GM12878 (cell line): ENCODE measurements at regions not wholly inside any gene's neighbourhood (a gene's known extent, or its start where the extent isn't known, plus 50 kb on each side); places are given as distances from the start of the nearest gene placed in this dataset.

Source experiments
- ATAC-seq: fragments of 200-7000 bp; cut with Tn5 transposase; 3 replicates; pipeline ENCODE4 v1.9.1; 2020; ENCODE audit warnings: mild to moderate bottlenecking, moderate library complexity
- BruUV-seq: library from RNA; stranded (reverse); fragments of 400-500 nt; replicated peaks from 2 replicates; lab custom pipeline; 2021; lab: Mats Ljungman, UMichigan
- CTCF ChIA-PET: fragments of 300-600 bp; sonication (Branson Sonifier 250); formaldehyde crosslinking; extraction: SDS; loops from one replicate; lab custom pipeline; 2021; ENCODE audit warnings: inconsistent platforms; lab: Yijun Ruan, JAX
- POLR2A ChIA-PET: fragments of 350-600 bp; formaldehyde crosslinking; extraction: SDS; loops from one replicate; lab custom pipeline; 2021; ENCODE audit warnings: inconsistent platforms; lab: Charles Lee
- RAD21 ChIA-PET: fragments of 300-600 bp; sonication (Branson Sonifier 250); formaldehyde crosslinking; loops from one replicate; lab custom pipeline; 2023; ENCODE audit warnings: antibody characterized with exemption; ENCODE audit not compliant: unreplicated experiment; lab: Charles Lee
- SMC1A ChIA-PET: fragments of 300-600 bp; sonication (Branson Sonifier 250); formaldehyde crosslinking; loops from one replicate; lab custom pipeline; 2023; ENCODE audit not compliant: unreplicated experiment, uncharacterized antibody; lab: Charles Lee
- DNase-seq: peaks from one replicate; pipeline ENCODE4 v3.0.0-alpha.2; 2011; ENCODE audit warnings: low read depth, low spot score
- FAIRE-seq: peaks from 3 replicates; lab custom pipeline; 2011; peaks lifted over from hg19 to GRCh38; lab: Jason Lieb, UNC
- H2AFZ ChIP-seq: 2 replicates; pipeline ENCODE4 v1.6.0; 2011; ENCODE audit warnings: low read depth, low read length, control low read depth; ENCODE audit not compliant: control insufficient read depth
- H3K27ac ChIP-seq: 2 replicates; pipeline ENCODE4 v1.5.1; 2011; ENCODE audit warnings: control low read depth; ENCODE audit not compliant: control insufficient read depth, insufficient read depth
- H3K27me3 ChIP-seq, 2 experiments: replicated peaks in 1 of 2; 2 replicates each; pipeline versions ENCODE4 v1.6.0 to v1.6.1; 2011; ENCODE audit warnings: low read length in 1 of 2; ENCODE audit not compliant: control insufficient read depth in 2 of 2, insufficient read depth in 2 of 2
- H3K36me3 ChIP-seq, 2 experiments: 2 replicates each; pipeline ENCODE4 v1.5.1; 2011; ENCODE audit warnings: low read length in 1 of 2; ENCODE audit not compliant: control insufficient read depth in 2 of 2, insufficient read depth in 2 of 2
- H3K4me1 ChIP-seq: 2 replicates; pipeline ENCODE4 v1.6.1; 2011; ENCODE audit warnings: mild to moderate bottlenecking, low read length, moderate library complexity, mixed read lengths; ENCODE audit not compliant: control insufficient read depth, insufficient read depth
- H3K4me2 ChIP-seq: 2 replicates; pipeline ENCODE4 v1.6.0; 2011; ENCODE audit warnings: control low read depth; ENCODE audit not compliant: control insufficient read depth, insufficient read depth
- H3K4me3 ChIP-seq: fragments of 200-600 bp; sonication (generic); 2 replicates; pipeline ENCODE4 v1.5.1; 2016
- H3K79me2 ChIP-seq: 2 replicates; pipeline ENCODE4 v1.6.0; 2011; ENCODE audit warnings: low read length; ENCODE audit not compliant: control insufficient read depth, insufficient read depth
- H3K9ac ChIP-seq: 2 replicates; pipeline ENCODE4 v1.8.0; 2011; ENCODE audit warnings: low read length, control low read depth, mixed read lengths; ENCODE audit not compliant: control insufficient read depth, insufficient read depth
- H3K9me3 ChIP-seq: replicated peaks from 3 replicates; pipeline ENCODE4 v1.5.1; 2011; ENCODE audit warnings: mild to moderate bottlenecking, low read length; ENCODE audit not compliant: control insufficient read depth, insufficient read depth
- H4K20me1 ChIP-seq: 2 replicates; pipeline ENCODE4 v1.6.0; 2011; ENCODE audit not compliant: control insufficient read depth, insufficient read depth
- BACH1 ChIP-seq: fragments of 450-650 bp; IDR thresholded peaks from 2 replicates; pipeline ENCODE4 v1.6.1; 2017; ENCODE audit warnings: mild to moderate bottlenecking, borderline replicate concordance
- CTCF ChIP-seq, 3 experiments: IDR thresholded peaks in 2 of 3; conservative IDR thresholded peaks in 1 of 3; 2 replicates each; pipeline ENCODE4 v1.5.1; 2011; ENCODE audit warnings: low read depth in 3 of 3, low read length in 3 of 3, mild to moderate bottlenecking in 3 of 3, control low read depth in 2 of 3, moderate library complexity in 2 of 3, inconsistent platforms in 1 of 3, mixed read lengths in 1 of 3; ENCODE audit not compliant: control insufficient read depth in 2 of 3, insufficient read depth in 1 of 3; ENCODE audit errors: extremely low read depth in 1 of 3
- EGR1 ChIP-seq, 2 experiments: IDR thresholded peaks; 1 replicate in 1 of 2; 2 replicates in 1 of 2; pipeline ENCODE4 v1.6.1; 2011 to 2012; ENCODE audit warnings: low read depth in 2 of 2, low read length in 2 of 2, borderline replicate concordance in 1 of 2, mild to moderate bottlenecking in 1 of 2, moderate library complexity in 1 of 2
- ESRRA ChIP-seq: IDR thresholded peaks from 2 replicates; pipeline ENCODE4 v1.6.1; 2012; ENCODE audit warnings: mild to moderate bottlenecking, low read length, improper control_type of control experiment
- GABPA ChIP-seq: IDR thresholded peaks from 2 replicates; pipeline ENCODE4 v1.6.1; 2014; ENCODE audit warnings: antibody characterized with exemption, low read depth, mild to moderate bottlenecking, inconsistent platforms
- NFXL1 ChIP-seq: fragments of 450-650 bp; IDR thresholded peaks from 2 replicates; pipeline ENCODE4 v1.6.1; 2017; ENCODE audit warnings: antibody characterized with exemption, mild to moderate bottlenecking, borderline replicate concordance
- RB1 ChIP-seq: fragments of 450-650 bp; formaldehyde crosslinking; IDR thresholded peaks from 2 replicates; pipeline ENCODE4 v1.6.1; 2017; ENCODE audit warnings: mild to moderate bottlenecking, borderline replicate concordance
- SMC3 ChIP-seq: IDR thresholded peaks from 2 replicates; pipeline ENCODE4 v1.6.1; 2011; ENCODE audit warnings: low read length, improper control_type of control experiment, borderline replicate concordance
- SREBF1 ChIP-seq: IDR thresholded peaks from 2 replicates; pipeline ENCODE4 v1.6.1; 2012; ENCODE audit warnings: mild to moderate bottlenecking, low read length
- SUZ12 ChIP-seq: fragments of 200-600 bp; sonication (generic); IDR thresholded peaks from one replicate; pipeline ENCODE4 v1.6.1; 2018; ENCODE audit warnings: antibody characterized with exemption, mild to moderate bottlenecking; ENCODE audit not compliant: unreplicated experiment
- ZBTB4 ChIP-seq: fragments of 450-650 bp; formaldehyde crosslinking; IDR thresholded peaks from 2 replicates; pipeline ENCODE4 v1.4.0; 2022; ENCODE audit warnings: mild to moderate bottlenecking, moderate library complexity
- ZNF24 ChIP-seq: fragments of 450-650 bp; IDR thresholded peaks from 2 replicates; pipeline ENCODE4 v1.6.1; 2017; ENCODE audit warnings: antibody characterized with exemption, mild to moderate bottlenecking
- ZNF622 ChIP-seq: fragments of 450-650 bp; IDR thresholded peaks from 2 replicates; pipeline ENCODE4 v1.6.1; 2017; ENCODE audit warnings: mild to moderate bottlenecking, inconsistent platforms
- WGBS: methylation state at CpG from one replicate; pipeline ENCODE4 v1.1.6; 2016; ENCODE audit warnings: low lambda C conversion rate; ENCODE audit not compliant: insufficient replicate concordance, insufficient coverage; ENCODE audit errors: missing lambda C conversion rate; 5-methylcytosine and 5-hydroxymethylcytosine counted together
- in situ Hi-C: fragments of 300-500 bp; cut with MboI; formaldehyde crosslinking; loops from 9 replicates; pipeline ENCODE4 v1.14.3; 2018; ENCODE audit warnings: mixed read lengths
- intact Hi-C: fragments of 100-400 bp; cut with micrococcal nuclease; formaldehyde crosslinking; loops from one replicate; pipeline ENCODE4 v1.14.2; 2022; ENCODE audit not compliant: unreplicated experiment

GRCh38 chr2:198347349-198347748 lies 543.0 kb downstream of the PLCL1 start:
- intact Hi-C loops = no loop called here
- ChIA-PET SMC1A (interaction anchor here (0.7 to 1.4 kb wide), 3 partner anchors 13 to 1342 kb away, joined by 3 to 4 read pairs (median 3); no protein-coding TSS in a partner anchor), POLR2A (interaction anchor here (0.5 kb wide), 1 partner anchor 73 kb away, joined by 7 read pairs; no protein-coding TSS in a partner anchor), CTCF (interaction anchor here (1.2 kb wide), 1 partner anchor 27 kb away, joined by 3 read pairs; no protein-coding TSS in a partner anchor), RAD21 (no interaction called here)
- in situ Hi-C loops = no loop called here
- Histone ChIP-seq H3K79me2 (no peaks in the 10 kb centered on the region), H3K9me3 (no peaks in the 10 kb centered on the region), H3K4me1 (no peaks in the 10 kb centered on the region), H2AFZ (no peak overlapping the region), H3K27ac (no peak overlapping the region), H3K4me3 (no peak overlapping the region), H3K27me3 (no peaks in the 10 kb centered on the region; a peak in 1 of 4 replicates), H3K9ac (no peak overlapping the region), H3K4me2 (no peak overlapping the region), H4K20me1 (no peaks in the 10 kb centered on the region), H3K36me3 (no peaks in the 10 kb centered on the region)
- WGBS = 0% methylated on average over 3 of the region's 3 CpGs
- BruUV-seq = no TSS peak
- ATAC-seq (no peak), DNase-seq (no peak), FAIRE-seq (no peak)
- TF ChIP-seq NFXL1 (no peak), ZNF622 (no peak), EGR1 (IDR thresholded peaks at IDR 0.05; ENCODE audit: borderline replicate concordance in 1 of 2, low read depth in 2 of 2, low read length in 2 of 2) (no peak)

GRCh38 chr2:198343471-198343870 lies 539.1 kb downstream of the PLCL1 start:
- CTCF ChIA-PET = no interaction called here
- FAIRE-seq (no peak), DNase-seq (no peak), ATAC-seq (no peak)
- Histone ChIP-seq H3K4me3 (no peak overlapping the region), H3K27me3 (no peaks in the 10 kb centered on the region; a peak in 2 of 4 replicates), H3K4me2 (no peak overlapping the region), H3K79me2 (no peaks in the 10 kb centered on the region), H3K9ac (no peak overlapping the region), H3K9me3 (no peaks in the 10 kb centered on the region), H3K36me3 (no peaks in the 10 kb centered on the region), H3K4me1 (no peaks in the 10 kb centered on the region), H2AFZ (no peak overlapping the region), H3K27ac (no peak overlapping the region), H4K20me1 (no peaks in the 10 kb centered on the region)
- SMC1A ChIA-PET = interaction anchor here (1.3 kb wide), 1 partner anchor 10 kb away, joined by 3 read pairs; no protein-coding TSS in a partner anchor
- no TSS peak for BruUV-seq
- 0% methylated on average over 1 of the region's 1 CpG for WGBS
- in situ Hi-C loops = no loop called here
- RAD21 ChIA-PET = no interaction called here
- intact Hi-C loops = no loop called here
- POLR2A ChIA-PET = no interaction called here
- TF ChIP-seq ZBTB4 (CRISPR knock-in tag) (no peak), SREBF1 (no peak), NFXL1 (no peak), RB1 (no peak), BACH1 (no peak), GABPA (no peak), CTCF (IDR thresholded peaks at IDR 0.05 in 2 of 3, conservative IDR thresholded peaks at IDR 0.05 in 1 of 3; ENCODE audit: control insufficient read depth in 2 of 3, extremely low read depth in 1 of 3, insufficient read depth in 1 of 3, low read depth in 3 of 3, low read length in 3 of 3) (no peak), ESRRA (no peak), ZNF24 (no peak), SUZ12 (no peak), SMC3 (no peak)
